Vagina (tissue), 2 donors: ENCODE measurements at regions not wholly inside any gene's neighbourhood (a gene's known extent, or its start where the extent isn't known, plus 50 kb on each side); places are given as distances from the start of the nearest gene placed in this dataset.
"Not testable (repeated sequence)": the region's sequence is repeated elsewhere in the genome, so short reads cannot be mapped to it uniquely, and the experiment has no call there.

Experiments
- POLR2AphosphoS5 ChIP-seq, 2 donors: sonication (generic); formaldehyde crosslinking; IDR thresholded peaks; one replicate each; pipeline ENCODE4 v1.9.0; 2017; ENCODE audit warnings: antibody characterized with exemption in 2 of 2, mild to moderate bottlenecking in 2 of 2, low read depth in 1 of 2; ENCODE audit not compliant: insufficient read depth in 1 of 2
- TF ChIP-seq, protein P1 (sequence below), 3 experiments: fragments of 450-650 bp in 2 of 3; fragments of 200-600 bp in 1 of 3; sonication (generic) in 1 of 3; IDR thresholded peaks; one replicate each; pipeline ENCODE4 v1.5.1; 2017 to 2019; ENCODE audit warnings: antibody characterized with exemption in 3 of 3, mild to moderate bottlenecking in 2 of 3, moderate library complexity in 2 of 3

GRCh38 chr2:34702391-34702790, 1103.3 kb upstream of the FAM98A start:
- TF ChIP-seq, protein P1, sequence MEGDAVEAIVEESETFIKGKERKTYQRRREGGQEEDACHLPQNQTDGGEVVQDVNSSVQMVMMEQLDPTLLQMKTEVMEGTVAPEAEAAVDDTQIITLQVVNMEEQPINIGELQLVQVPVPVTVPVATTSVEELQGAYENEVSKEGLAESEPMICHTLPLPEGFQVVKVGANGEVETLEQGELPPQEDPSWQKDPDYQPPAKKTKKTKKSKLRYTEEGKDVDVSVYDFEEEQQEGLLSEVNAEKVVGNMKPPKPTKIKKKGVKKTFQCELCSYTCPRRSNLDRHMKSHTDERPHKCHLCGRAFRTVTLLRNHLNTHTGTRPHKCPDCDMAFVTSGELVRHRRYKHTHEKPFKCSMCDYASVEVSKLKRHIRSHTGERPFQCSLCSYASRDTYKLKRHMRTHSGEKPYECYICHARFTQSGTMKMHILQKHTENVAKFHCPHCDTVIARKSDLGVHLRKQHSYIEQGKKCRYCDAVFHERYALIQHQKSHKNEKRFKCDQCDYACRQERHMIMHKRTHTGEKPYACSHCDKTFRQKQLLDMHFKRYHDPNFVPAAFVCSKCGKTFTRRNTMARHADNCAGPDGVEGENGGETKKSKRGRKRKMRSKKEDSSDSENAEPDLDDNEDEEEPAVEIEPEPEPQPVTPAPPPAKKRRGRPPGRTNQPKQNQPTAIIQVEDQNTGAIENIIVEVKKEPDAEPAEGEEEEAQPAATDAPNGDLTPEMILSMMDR (IDR thresholded peaks at IDR 0.05), result not testable (repeated sequence)
- not testable (repeated sequence) for TF ChIP-seq POLR2AphosphoS5 (IDR thresholded peaks at IDR 0.05; ENCODE audit: insufficient read depth in 1 of 2, low read depth in 1 of 2)
